Muscle layer of duodenum (tissue), 2 donors: ENCODE measurements at regions not wholly inside any gene's neighbourhood (a gene's known extent, or its start where the extent isn't known, plus 50 kb on each side); places are given as distances from the start of the nearest gene placed in this dataset.

Experiments used
- H3K27ac ChIP-seq: one replicate; pipeline ENCODE4 v1.7.0; 2013; ENCODE audit warnings: mild to moderate bottlenecking, low read length
- H3K27me3 ChIP-seq: one replicate; pipeline ENCODE4 v1.7.0; 2013; ENCODE audit warnings: low read depth, mild to moderate bottlenecking, control low read depth, low read length
- H3K36me3 ChIP-seq, 2 donors: one replicate each; pipeline ENCODE4 v1.7.0; 2013; ENCODE audit warnings: low read length in 2 of 2, control low read depth in 1 of 2, mild to moderate bottlenecking in 1 of 2; ENCODE audit not compliant: insufficient read depth in 2 of 2, control insufficient read depth in 1 of 2
- H3K4me1 ChIP-seq, 2 donors: one replicate each; pipeline ENCODE4 v1.7.0; 2013; ENCODE audit warnings: low read length in 2 of 2, mild to moderate bottlenecking in 2 of 2, control low read depth in 1 of 2, moderate library complexity in 1 of 2; ENCODE audit not compliant: insufficient read depth in 2 of 2, control insufficient read depth in 1 of 2
- H3K4me3 ChIP-seq, 2 donors: one replicate each; pipeline ENCODE4 v1.7.0; 2013; ENCODE audit warnings: low read length in 2 of 2, low read depth in 1 of 2, mild to moderate bottlenecking in 1 of 2
- H3K9me3 ChIP-seq, 2 donors: one replicate each; pipeline ENCODE4 v1.7.0; 2013; ENCODE audit warnings: low read length in 2 of 2, control low read depth in 1 of 2, mild to moderate bottlenecking in 1 of 2; ENCODE audit not compliant: control insufficient read depth in 1 of 2
- donor health status: healthy.

DNA sequence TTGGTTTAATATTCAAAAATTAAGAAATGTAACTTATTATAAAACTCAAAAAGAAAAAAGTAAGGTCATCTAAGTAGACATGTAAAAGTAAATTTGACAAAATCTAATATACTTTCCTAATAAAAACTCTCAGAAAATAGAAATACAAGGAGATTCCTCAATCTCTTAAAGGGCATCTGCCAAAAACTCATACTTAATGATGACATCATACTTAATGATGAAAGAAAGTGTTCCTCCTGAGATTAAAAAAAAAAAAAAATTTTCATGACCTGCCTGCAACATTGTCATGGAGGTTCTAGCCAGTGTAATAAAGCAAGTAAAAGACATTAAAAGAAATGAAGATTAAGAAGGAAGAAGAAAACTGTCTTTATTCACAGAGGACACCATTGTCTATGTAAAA lies 325.7 kb upstream of the BTBD3 start:
- H3K4me3 ChIP-seq = no peak overlapping the region
- H3K4me1 ChIP-seq = no peaks in the 10 kb centered on the region
- H3K27ac ChIP-seq = no peak overlapping the region
- H3K36me3 ChIP-seq = no peaks in the 10 kb centered on the region
- H3K27me3 ChIP-seq = no peaks in the 10 kb centered on the region
- no peaks in the 10 kb centered on the region for H3K9me3 ChIP-seq

DNA sequence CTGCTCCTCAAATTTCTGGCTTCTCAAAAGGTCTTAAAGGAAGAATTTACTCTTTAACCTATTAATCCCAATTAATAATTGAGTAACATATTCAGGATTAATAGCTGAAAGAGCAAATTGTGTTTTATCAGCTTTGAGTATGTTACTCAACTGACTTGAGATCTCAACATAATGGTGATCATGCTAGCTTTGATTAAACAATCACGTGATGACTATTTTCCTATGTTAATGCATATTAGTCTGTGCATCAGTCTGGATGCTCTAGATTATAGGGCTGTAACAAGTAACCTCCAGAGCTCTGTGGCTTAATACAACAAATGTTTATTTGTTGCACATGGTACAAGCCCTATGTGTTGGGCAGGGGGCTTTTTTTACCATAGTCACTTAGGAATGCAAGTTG lies 313.4 kb upstream of the BTBD3 start:
- no peaks in the 10 kb centered on the region for H3K4me1 ChIP-seq
- no peaks in the 10 kb centered on the region for H3K9me3 ChIP-seq
- H3K36me3 ChIP-seq = no peaks in the 10 kb centered on the region
- H3K27me3 ChIP-seq = no peaks in the 10 kb centered on the region
- H3K27ac ChIP-seq = no peak overlapping the region
- H3K4me3 ChIP-seq = no peak overlapping the region

DNA sequence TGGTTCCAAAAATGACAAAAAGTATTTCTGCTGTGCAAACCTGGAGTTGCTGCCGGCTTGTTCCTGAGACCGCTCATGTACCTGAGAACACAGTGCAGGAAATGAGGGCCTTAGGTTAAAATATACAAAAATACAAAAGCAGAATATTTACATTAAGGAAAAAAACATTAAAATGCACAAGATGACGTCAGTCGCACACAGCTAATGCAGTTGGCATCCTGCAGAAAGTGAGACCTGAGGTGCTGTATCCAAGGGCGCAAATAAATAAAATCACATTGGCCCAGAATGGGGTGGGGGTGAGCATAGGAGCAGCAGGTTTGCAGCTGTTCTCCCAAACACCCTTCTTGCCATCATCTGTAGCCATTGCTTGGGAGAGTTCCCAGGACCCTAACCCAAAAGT lies 310.6 kb upstream of the BTBD3 start:
- no peaks in the 10 kb centered on the region for H3K4me1 ChIP-seq
- no peak overlapping the region for H3K27ac ChIP-seq
- H3K27me3 ChIP-seq = no peaks in the 10 kb centered on the region
- no peaks in the 10 kb centered on the region for H3K9me3 ChIP-seq
- H3K36me3 ChIP-seq = no peaks in the 10 kb centered on the region
- H3K4me3 ChIP-seq = no peak overlapping the region

DNA sequence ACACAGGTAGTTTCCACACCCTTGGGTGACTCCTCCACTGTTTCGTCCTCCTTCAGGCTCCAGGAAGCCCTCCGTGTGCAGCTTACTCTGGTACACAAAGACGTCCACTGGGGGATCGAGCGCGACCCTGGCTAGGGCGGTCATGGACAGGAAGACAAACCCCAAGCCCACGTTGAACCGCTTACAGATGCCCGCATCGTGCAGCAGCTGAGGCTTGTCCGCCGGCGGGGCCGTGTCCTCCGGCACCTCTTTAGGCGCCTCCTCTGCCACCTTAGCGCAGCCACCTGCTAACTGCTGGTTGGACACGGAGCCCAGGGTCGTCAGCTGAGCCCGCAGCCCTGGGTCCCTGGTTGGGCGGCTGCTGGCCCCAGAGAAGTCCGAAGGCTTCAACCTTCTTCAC lies 309.0 kb upstream of the BTBD3 start:
- Histone ChIP-seq H3K4me3 (no peak overlapping the region), H3K27me3 (no peaks in the 10 kb centered on the region), H3K4me1 (no peaks in the 10 kb centered on the region), H3K9me3 (no peaks in the 10 kb centered on the region), H3K36me3 (no peaks in the 10 kb centered on the region), H3K27ac (no peak overlapping the region)

DNA sequence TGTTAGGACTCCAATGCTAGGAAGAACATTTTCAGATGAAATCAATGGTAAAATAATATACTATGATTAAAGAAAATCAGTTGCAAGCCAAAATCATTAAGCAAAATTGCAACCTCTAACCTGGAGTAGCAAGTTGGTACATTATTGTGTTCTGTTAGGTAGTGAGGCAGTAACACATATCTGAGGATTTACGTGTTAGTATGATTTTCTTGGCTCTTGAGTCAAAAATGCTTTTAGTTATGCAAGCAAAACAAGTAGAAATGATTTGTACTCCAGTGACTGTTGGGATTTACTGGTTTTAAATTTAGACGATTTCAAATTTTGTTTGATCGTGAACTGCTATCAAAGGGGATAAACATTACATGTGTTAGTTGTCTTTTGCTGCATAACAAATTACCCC lies 293.0 kb upstream of the BTBD3 start:
- no peaks in the 10 kb centered on the region for H3K36me3 ChIP-seq
- H3K9me3 ChIP-seq = no peaks in the 10 kb centered on the region
- no peak overlapping the region for H3K4me3 ChIP-seq
- H3K27ac ChIP-seq = no peak overlapping the region
- H3K4me1 ChIP-seq = no peaks in the 10 kb centered on the region
- no peaks in the 10 kb centered on the region for H3K27me3 ChIP-seq

DNA sequence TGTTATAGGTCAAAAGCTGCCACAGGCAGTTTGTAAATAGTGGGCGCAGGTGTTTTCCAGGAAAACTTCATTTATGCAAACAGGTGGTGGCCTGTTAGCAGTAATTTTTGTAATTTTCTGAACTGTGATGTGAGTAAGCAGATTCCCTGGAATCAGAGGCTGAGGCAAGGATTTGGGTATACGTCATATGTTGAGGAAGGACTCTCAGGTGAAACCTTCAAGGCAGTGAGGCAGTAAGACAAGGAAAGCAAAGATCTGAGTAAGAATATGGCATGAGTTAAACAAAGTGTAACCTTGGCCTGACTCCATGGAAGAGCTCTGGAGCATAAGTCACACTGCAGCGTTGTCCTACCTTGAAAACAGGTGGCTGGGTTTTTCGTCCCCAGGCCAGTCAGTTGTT lies 291.1 kb upstream of the BTBD3 start:
- Histone ChIP-seq H3K4me1 (no peaks in the 10 kb centered on the region), H3K27me3 (no peaks in the 10 kb centered on the region), H3K27ac (no peak overlapping the region), H3K36me3 (no peaks in the 10 kb centered on the region), H3K4me3 (no peak overlapping the region), H3K9me3 (no peaks in the 10 kb centered on the region)

DNA sequence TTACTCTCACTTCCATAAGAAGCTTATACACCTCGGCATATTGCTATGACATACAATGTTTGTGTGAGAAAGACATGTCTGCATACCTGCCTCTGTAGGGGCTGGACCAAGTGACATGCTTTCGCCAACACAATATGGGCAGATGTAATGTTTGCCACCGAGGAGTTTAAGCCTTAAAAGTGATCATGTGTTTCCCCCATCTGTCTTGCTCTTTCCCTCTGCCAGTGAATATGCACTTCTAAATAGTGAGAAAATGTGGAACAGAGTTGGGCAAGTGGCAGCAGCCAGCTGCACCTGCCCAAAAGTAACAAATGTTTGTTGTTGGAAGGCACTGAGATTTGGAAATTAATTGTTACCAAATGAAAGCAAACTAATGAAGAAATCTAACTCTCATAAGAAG lies 274.8 kb upstream of the BTBD3 start:
- no peaks in the 10 kb centered on the region for H3K9me3 ChIP-seq
- H3K27me3 ChIP-seq = no peaks in the 10 kb centered on the region
- no peak overlapping the region for H3K27ac ChIP-seq
- no peak overlapping the region for H3K4me3 ChIP-seq
- no peaks in the 10 kb centered on the region for H3K4me1 ChIP-seq
- H3K36me3 ChIP-seq = no peaks in the 10 kb centered on the region

DNA sequence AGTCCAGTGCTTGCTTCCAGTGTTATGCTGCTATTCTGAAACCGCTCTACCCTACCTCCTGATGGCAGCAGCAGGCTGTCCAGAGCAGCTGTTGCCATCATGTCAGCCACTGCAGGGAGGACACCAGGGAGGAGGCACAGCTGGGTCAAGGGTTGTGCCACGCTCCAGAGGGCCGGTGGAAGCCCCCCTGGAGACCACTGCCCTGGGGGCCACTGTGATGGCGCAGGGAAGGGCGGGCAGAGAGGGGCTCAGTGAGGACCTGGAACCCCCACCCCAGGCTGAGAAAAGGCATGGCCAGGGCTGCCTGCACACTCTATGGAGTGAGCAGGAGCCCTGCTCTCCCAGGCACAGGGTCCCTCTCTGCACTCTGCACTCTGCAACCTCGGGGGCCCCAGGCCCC lies 271.3 kb upstream of the BTBD3 start:
- Histone ChIP-seq H3K36me3 (no peaks in the 10 kb centered on the region), H3K27me3 (no peaks in the 10 kb centered on the region), H3K27ac (no peak overlapping the region), H3K9me3 (no peaks in the 10 kb centered on the region), H3K4me3 (no peak overlapping the region), H3K4me1 (no peaks in the 10 kb centered on the region)

DNA sequence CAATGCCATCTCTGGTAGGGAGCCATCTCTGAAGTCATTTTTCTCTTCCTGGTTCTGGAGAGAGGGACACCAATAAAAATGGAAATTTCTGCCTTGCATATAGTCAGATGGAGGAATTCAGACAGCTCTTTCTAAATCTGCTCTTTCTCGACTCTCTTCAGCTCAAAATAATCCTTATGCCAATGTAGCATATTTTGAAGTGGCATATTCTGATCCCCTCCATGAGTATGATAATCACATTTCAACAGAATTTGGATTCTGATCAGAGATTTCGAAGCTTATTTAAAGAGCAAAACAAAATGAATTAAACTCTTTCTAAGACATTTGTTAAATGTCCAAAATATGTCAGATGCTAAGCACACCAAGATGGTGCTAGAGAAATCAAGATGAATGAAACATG lies 267.1 kb upstream of the BTBD3 start:
- no peaks in the 10 kb centered on the region for H3K9me3 ChIP-seq
- H3K27ac ChIP-seq = no peak overlapping the region
- H3K27me3 ChIP-seq = no peaks in the 10 kb centered on the region
- H3K4me3 ChIP-seq = no peak overlapping the region
- no peaks in the 10 kb centered on the region for H3K4me1 ChIP-seq
- H3K36me3 ChIP-seq = no peaks in the 10 kb centered on the region

DNA sequence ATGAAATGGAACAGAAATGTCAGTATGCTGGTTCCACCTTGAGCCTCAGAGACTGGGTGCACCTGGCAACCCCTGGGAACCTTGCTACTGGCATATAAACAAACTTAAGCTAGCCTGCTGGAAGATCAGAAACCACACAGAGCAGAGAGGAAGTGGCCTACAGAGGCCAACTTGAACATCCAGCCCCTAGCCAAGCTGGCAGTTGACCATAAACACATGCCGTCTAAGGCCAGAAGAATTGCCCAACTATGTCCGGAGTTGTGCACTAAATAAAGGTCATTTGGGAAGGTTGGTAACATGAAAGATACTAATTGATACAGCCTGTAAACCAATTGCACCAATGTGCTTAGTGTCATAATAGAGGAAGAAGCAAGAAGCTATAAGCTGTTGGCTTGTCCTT lies 266.6 kb upstream of the BTBD3 start:
- no peaks in the 10 kb centered on the region for H3K36me3 ChIP-seq

DNA sequence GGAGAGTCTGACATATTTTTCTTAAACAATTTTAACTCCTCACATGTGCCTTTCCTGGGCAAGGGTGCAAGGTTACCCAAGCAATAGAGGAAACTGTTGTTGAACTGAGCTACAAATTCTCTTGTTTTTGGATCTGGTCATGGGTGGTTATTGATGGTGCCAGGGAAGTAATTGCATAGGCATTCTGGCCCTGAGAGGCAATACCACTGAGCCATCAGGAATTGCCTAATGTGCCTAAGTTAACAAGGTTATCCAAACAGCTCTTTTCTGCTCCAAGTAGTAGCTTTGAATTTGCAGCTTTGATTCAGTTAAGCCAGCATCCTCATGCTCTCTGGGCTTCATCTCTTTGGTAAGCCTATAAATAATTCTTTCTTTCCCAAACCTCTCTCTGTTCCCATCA lies 266.0 kb upstream of the BTBD3 start:
- no peak overlapping the region for H3K27ac ChIP-seq
- H3K27me3 ChIP-seq = no peaks in the 10 kb centered on the region
- H3K4me1 ChIP-seq = no peaks in the 10 kb centered on the region
- no peak overlapping the region for H3K4me3 ChIP-seq
- no peaks in the 10 kb centered on the region for H3K9me3 ChIP-seq
- no peaks in the 10 kb centered on the region for H3K36me3 ChIP-seq

More for the DNA sequence above, 266.6 kb upstream of the BTBD3 start:
- Histone ChIP-seq H3K9me3 (no peaks in the 10 kb centered on the region), H3K27ac (no peak overlapping the region), H3K4me1 (no peaks in the 10 kb centered on the region), H3K4me3 (no peak overlapping the region), H3K27me3 (no peaks in the 10 kb centered on the region)

DNA sequence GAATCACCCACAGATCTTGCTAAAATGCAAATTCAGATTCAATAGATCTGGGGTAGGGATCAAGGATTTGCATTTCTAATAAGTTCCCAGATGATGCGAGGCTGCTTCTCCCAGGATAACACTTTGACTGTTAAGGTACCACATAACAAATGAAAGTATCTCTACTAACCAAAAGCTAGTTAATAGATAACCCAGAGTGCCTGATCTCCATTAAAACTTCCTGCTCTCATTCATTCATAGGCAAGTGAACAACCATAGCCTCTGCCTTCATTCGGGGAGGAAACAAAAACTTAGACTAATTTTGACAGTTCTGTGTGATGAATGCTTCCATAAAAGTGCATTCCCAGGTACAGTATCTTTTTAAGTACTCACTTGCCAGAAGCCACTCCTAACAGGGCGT lies 265.6 kb upstream of the BTBD3 start:
- Histone ChIP-seq H3K4me1 (no peaks in the 10 kb centered on the region), H3K27ac (no peak overlapping the region), H3K4me3 (no peak overlapping the region), H3K9me3 (no peaks in the 10 kb centered on the region), H3K36me3 (no peaks in the 10 kb centered on the region), H3K27me3 (no peaks in the 10 kb centered on the region)
